ENCODE measurements at regions not wholly inside any gene's neighbourhood (a gene's known extent, or its start where the extent isn't known, plus 50 kb on each side); places are given as distances from the start of the nearest gene placed in this dataset.

- 37 to 78% (median 68%) methylated on average over 1 of the region's 1 CpG for WGBS, 3 donors
- Histone ChIP-seq H3K27me3 (no peaks in the 10 kb centered on the region), H3K36me3 (no peaks in the 10 kb centered on the region), H3K27ac (no peak overlapping the region), H3K4me3 (no peak overlapping the region), H3K9me3 (no peaks in the 10 kb centered on the region), H3K4me1 (ENCODE audit: insufficient read depth) (no peaks in the 10 kb centered on the region)
- intact Hi-C loops (cut with DNase I), result no loop called here
- TF ChIP-seq CTCF (IDR thresholded peaks at IDR 0.05) (no peak), EP300 (IDR thresholded peaks at IDR 0.05) (no peak), POLR2A (IDR thresholded peaks at IDR 0.05) (no peak)
- no peak for DNase-seq
Observed at GRCh38 chr6:149160943-149161342, 156.6 kb upstream of the TAB2 start.

- Histone ChIP-seq H3K36me3 (no peaks in the 10 kb centered on the region), H3K27me3 (no peaks in the 10 kb centered on the region), H3K27ac (no peak overlapping the region), H3K4me3 (no peak overlapping the region), H3K9me3 (no peaks in the 10 kb centered on the region), H3K4me1 (ENCODE audit: insufficient read depth) (no peaks in the 10 kb centered on the region)
- intact Hi-C loops (cut with DNase I), result no loop called here
- DNase-seq, result no peak
- TF ChIP-seq EP300 (IDR thresholded peaks at IDR 0.05) (no peak), POLR2A (IDR thresholded peaks at IDR 0.05) (no peak), CTCF (IDR thresholded peaks at IDR 0.05) (no peak)
Observed at GRCh38 chr6:149162924-149163323, 154.6 kb upstream of the TAB2 start.

GRCh38 chr6:149164199-149164750 lies 153.2 kb upstream of the TAB2 start:
- Histone ChIP-seq H3K27me3 (no peaks in the 10 kb centered on the region), H3K36me3 (no peaks in the 10 kb centered on the region), H3K4me3 (no peak overlapping the region), H3K4me1 (ENCODE audit: insufficient read depth) (no peaks in the 10 kb centered on the region), H3K27ac (no peak overlapping the region), H3K9me3 (no peaks in the 10 kb centered on the region)
- intact Hi-C loops (cut with DNase I), result no loop called here
- no peak for DNase-seq
- TF ChIP-seq CTCF (IDR thresholded peaks at IDR 0.05) (no peak), POLR2A (IDR thresholded peaks at IDR 0.05) (no peak), EP300 (IDR thresholded peaks at IDR 0.05) (no peak)
- WGBS, 3 donors, result 79 to 89% (median 81%) methylated on average over 12 of the region's 12 CpGs

GRCh38 chr6:149166336-149166735 lies 151.2 kb upstream of the TAB2 start:
- 13 to 29% (median 18%) methylated on average over 1 of the region's 1 CpG for WGBS, 3 donors
- no peak overlapping the region for H3K4me3 ChIP-seq
- intact Hi-C loops (cut with DNase I), result no loop called here
- no peaks in the 10 kb centered on the region for H3K36me3 ChIP-seq
- no peaks in the 10 kb centered on the region for H3K9me3 ChIP-seq
- no peak overlapping the region for H3K27ac ChIP-seq
- TF ChIP-seq EP300 (IDR thresholded peaks at IDR 0.05), result no peak
- TF ChIP-seq POLR2A (IDR thresholded peaks at IDR 0.05), result no peak
- no peak for TF ChIP-seq CTCF (IDR thresholded peaks at IDR 0.05)
- DNase-seq, result no peak
- H3K4me1 ChIP-seq (ENCODE audit: insufficient read depth), result no peaks in the 10 kb centered on the region
- no peaks in the 10 kb centered on the region for H3K27me3 ChIP-seq
